ENCODE measurements at regions not wholly inside any gene's neighbourhood (a gene's known extent, or its start where the extent isn't known, plus 50 kb on each side); places are given as distances from the start of the nearest gene placed in this dataset.

DNA sequence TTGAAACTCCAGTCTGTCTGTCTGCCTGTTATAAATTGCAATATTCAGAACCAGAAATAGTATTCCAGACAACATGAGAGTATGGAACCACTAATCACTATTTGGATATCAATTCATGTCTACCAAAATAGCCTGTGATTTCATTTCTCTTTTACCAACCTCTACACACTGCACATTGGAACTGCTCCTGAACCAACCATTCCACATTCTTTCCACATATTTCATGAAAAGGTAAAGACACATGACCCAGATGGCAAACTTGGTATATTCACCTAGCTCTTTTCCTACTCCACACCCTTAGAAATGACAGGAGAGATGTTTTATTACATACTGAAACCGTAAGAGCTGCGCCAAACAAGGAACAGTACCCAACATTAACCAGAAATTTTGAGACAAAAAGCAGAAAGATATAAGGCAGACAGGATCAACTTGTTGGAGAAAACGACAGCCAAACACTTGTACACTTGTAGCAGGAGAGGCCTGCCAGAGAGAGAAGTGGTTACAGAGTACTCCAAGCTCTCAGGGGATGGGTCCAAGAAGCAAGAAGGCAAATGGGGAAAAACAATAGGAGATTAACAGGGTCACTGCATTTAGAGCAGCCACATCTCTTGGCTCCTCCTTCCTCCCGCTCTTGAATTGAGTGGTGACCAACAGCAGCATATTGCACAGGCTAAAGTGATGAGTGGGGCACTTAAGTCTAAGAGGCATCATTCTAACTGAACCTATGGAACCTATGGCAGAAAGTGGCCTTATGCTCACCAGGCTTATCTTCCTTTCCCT lies 148.7 kb downstream of the SETD4 start:
- no peaks in the 10 kb centered on the region for H3K4me1 ChIP-seq (ENCODE audit: control insufficient read depth in 1 of 2, insufficient read depth in 2 of 2, low read length in 2 of 2)
- no peak overlapping the region for H3K4me3 ChIP-seq (ENCODE audit: low read depth in 1 of 2, low read length in 2 of 2)
- H3K9me3 ChIP-seq (ENCODE audit: control insufficient read depth in 1 of 2, low read length in 2 of 2), result no peaks in the 10 kb centered on the region
- H3K27ac ChIP-seq (ENCODE audit: low read length), result no peak overlapping the region
- H3K36me3 ChIP-seq (ENCODE audit: control insufficient read depth in 1 of 2, insufficient read depth in 2 of 2, low read length in 2 of 2), result no peaks in the 10 kb centered on the region
- no peaks in the 10 kb centered on the region for H3K27me3 ChIP-seq (ENCODE audit: low read depth, low read length)

- H3K27me3 ChIP-seq (ENCODE audit: low read depth, low read length), result no peaks in the 10 kb centered on the region
- H3K4me1 ChIP-seq (ENCODE audit: control insufficient read depth in 1 of 2, insufficient read depth in 2 of 2, low read length in 2 of 2), result no peaks in the 10 kb centered on the region
- H3K4me3 ChIP-seq (ENCODE audit: low read depth in 1 of 2, low read length in 2 of 2), result no peak overlapping the region
- H3K36me3 ChIP-seq (ENCODE audit: control insufficient read depth in 1 of 2, insufficient read depth in 2 of 2, low read length in 2 of 2), result no peaks in the 10 kb centered on the region
- no peak overlapping the region for H3K27ac ChIP-seq (ENCODE audit: low read length)
- H3K9me3 ChIP-seq (ENCODE audit: control insufficient read depth in 1 of 2, low read length in 2 of 2), result no peaks in the 10 kb centered on the region
Observed at GRCh38 chr21:35909456-35910223, 150.7 kb downstream of the SETD4 start.

GRCh38 chr21:35908311-35909078 lies 151.8 kb downstream of the SETD4 start:
- H3K27me3 ChIP-seq (ENCODE audit: low read depth, low read length), result no peaks in the 10 kb centered on the region
- H3K36me3 ChIP-seq (ENCODE audit: control insufficient read depth in 1 of 2, insufficient read depth in 2 of 2, low read length in 2 of 2), result no peaks in the 10 kb centered on the region
- no peaks in the 10 kb centered on the region for H3K4me1 ChIP-seq (ENCODE audit: control insufficient read depth in 1 of 2, insufficient read depth in 2 of 2, low read length in 2 of 2)
- no peaks in the 10 kb centered on the region for H3K9me3 ChIP-seq (ENCODE audit: control insufficient read depth in 1 of 2, low read length in 2 of 2)
- no peak overlapping the region for H3K4me3 ChIP-seq (ENCODE audit: low read depth in 1 of 2, low read length in 2 of 2)
- no peak overlapping the region for H3K27ac ChIP-seq (ENCODE audit: low read length)

- Histone ChIP-seq H3K9me3 (ENCODE audit: control insufficient read depth in 1 of 2, low read length in 2 of 2) (no peaks in the 10 kb centered on the region), H3K4me1 (ENCODE audit: control insufficient read depth in 1 of 2, insufficient read depth in 2 of 2, low read length in 2 of 2) (no peaks in the 10 kb centered on the region), H3K27ac (ENCODE audit: low read length) (no peak overlapping the region), H3K4me3 (ENCODE audit: low read depth in 1 of 2, low read length in 2 of 2) (no peak overlapping the region), H3K27me3 (ENCODE audit: low read depth, low read length) (no peaks in the 10 kb centered on the region), H3K36me3 (ENCODE audit: control insufficient read depth in 1 of 2, insufficient read depth in 2 of 2, low read length in 2 of 2) (no peaks in the 10 kb centered on the region)
Observed at GRCh38 chr21:35906586-35906985, 153.7 kb downstream of the SETD4 start.

DNA sequence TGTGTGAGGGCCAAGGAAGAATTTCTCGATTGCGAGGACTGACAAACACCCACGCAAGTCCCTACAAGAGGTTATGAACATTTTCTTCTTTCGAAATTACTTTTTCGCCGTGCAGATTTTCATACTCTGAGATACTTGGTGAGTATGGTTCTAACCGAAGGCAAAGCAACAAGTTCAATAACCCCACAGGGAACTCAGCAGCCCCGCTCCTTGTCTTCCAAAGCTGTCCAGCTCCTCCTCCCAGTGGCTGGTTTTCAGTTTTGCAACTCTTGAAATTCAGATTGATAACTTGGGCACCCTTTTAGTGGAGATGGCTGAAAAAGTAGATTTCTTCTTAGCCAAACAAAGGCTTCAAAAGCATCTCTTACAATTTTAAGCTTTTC lies 154.4 kb downstream of the SETD4 start:
- H3K27ac ChIP-seq (ENCODE audit: low read length), result no peak overlapping the region
- H3K4me3 ChIP-seq (ENCODE audit: low read depth in 1 of 2, low read length in 2 of 2), result no peak overlapping the region
- no peaks in the 10 kb centered on the region for H3K27me3 ChIP-seq (ENCODE audit: low read depth, low read length)
- no peaks in the 10 kb centered on the region for H3K4me1 ChIP-seq (ENCODE audit: control insufficient read depth in 1 of 2, insufficient read depth in 2 of 2, low read length in 2 of 2)
- no peaks in the 10 kb centered on the region for H3K9me3 ChIP-seq (ENCODE audit: control insufficient read depth in 1 of 2, low read length in 2 of 2)
- no peaks in the 10 kb centered on the region for H3K36me3 ChIP-seq (ENCODE audit: control insufficient read depth in 1 of 2, insufficient read depth in 2 of 2, low read length in 2 of 2)

- no peak overlapping the region for H3K27ac ChIP-seq (ENCODE audit: low read length)
- H3K36me3 ChIP-seq (ENCODE audit: control insufficient read depth in 1 of 2, insufficient read depth in 2 of 2, low read length in 2 of 2), result no peaks in the 10 kb centered on the region
- no peak overlapping the region for H3K4me3 ChIP-seq (ENCODE audit: low read depth in 1 of 2, low read length in 2 of 2)
- H3K9me3 ChIP-seq (ENCODE audit: control insufficient read depth in 1 of 2, low read length in 2 of 2), result no peaks in the 10 kb centered on the region
- no peaks in the 10 kb centered on the region for H3K4me1 ChIP-seq (ENCODE audit: control insufficient read depth in 1 of 2, insufficient read depth in 2 of 2, low read length in 2 of 2)
- no peaks in the 10 kb centered on the region for H3K27me3 ChIP-seq (ENCODE audit: low read depth, low read length)
Observed at GRCh38 chr21:35905096-35905962, 155.0 kb downstream of the SETD4 start.

- Histone ChIP-seq H3K4me1 (ENCODE audit: control insufficient read depth in 1 of 2, insufficient read depth in 2 of 2, low read length in 2 of 2) (no peaks in the 10 kb centered on the region), H3K4me3 (ENCODE audit: low read depth in 1 of 2, low read length in 2 of 2) (no peak overlapping the region), H3K27me3 (ENCODE audit: low read depth, low read length) (no peaks in the 10 kb centered on the region), H3K9me3 (ENCODE audit: control insufficient read depth in 1 of 2, low read length in 2 of 2) (no peaks in the 10 kb centered on the region), H3K36me3 (ENCODE audit: control insufficient read depth in 1 of 2, insufficient read depth in 2 of 2, low read length in 2 of 2) (no peaks in the 10 kb centered on the region), H3K27ac (ENCODE audit: low read length) (no peak overlapping the region)
Observed at GRCh38 chr21:35900539-35900938, 159.8 kb downstream of the SETD4 start.

GRCh38 chr21:35896060-35896459 lies 164.3 kb downstream of the SETD4 start:
- H3K4me1 ChIP-seq (ENCODE audit: control insufficient read depth in 1 of 2, insufficient read depth in 2 of 2, low read length in 2 of 2), result no peaks in the 10 kb centered on the region
- H3K36me3 ChIP-seq (ENCODE audit: control insufficient read depth in 1 of 2, insufficient read depth in 2 of 2, low read length in 2 of 2), result no peaks in the 10 kb centered on the region
- H3K27me3 ChIP-seq (ENCODE audit: low read depth, low read length), result no peaks in the 10 kb centered on the region
- H3K27ac ChIP-seq (ENCODE audit: low read length), result no peak overlapping the region
- H3K4me3 ChIP-seq (ENCODE audit: low read depth in 1 of 2, low read length in 2 of 2), result no peak overlapping the region
- no peaks in the 10 kb centered on the region for H3K9me3 ChIP-seq (ENCODE audit: control insufficient read depth in 1 of 2, low read length in 2 of 2)

DNA sequence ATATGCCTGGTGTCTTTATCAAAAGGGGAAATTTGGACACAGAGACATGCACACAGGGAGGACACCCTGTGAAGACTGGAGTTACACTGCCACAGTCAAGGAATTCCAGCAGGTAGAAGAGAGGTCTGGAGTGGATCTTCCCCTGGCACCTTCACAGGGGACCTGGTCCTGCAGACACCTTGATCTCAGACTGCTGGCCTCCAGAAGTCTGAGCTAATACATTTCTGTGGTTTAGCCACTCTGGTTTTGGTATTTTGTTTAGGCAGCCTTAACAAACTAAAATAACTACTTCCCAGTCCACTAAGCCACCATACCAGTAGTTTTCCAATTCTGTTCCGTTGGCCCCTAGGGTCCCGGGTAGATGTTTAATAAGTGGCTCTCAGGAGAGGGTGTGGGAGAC lies 164.7 kb downstream of the SETD4 start:
- no peaks in the 10 kb centered on the region for H3K4me1 ChIP-seq (ENCODE audit: control insufficient read depth in 1 of 2, insufficient read depth in 2 of 2, low read length in 2 of 2)
- H3K4me3 ChIP-seq (ENCODE audit: low read depth in 1 of 2, low read length in 2 of 2), result no peak overlapping the region
- H3K27me3 ChIP-seq (ENCODE audit: low read depth, low read length), result no peaks in the 10 kb centered on the region
- H3K36me3 ChIP-seq (ENCODE audit: control insufficient read depth in 1 of 2, insufficient read depth in 2 of 2, low read length in 2 of 2), result no peaks in the 10 kb centered on the region
- no peak overlapping the region for H3K27ac ChIP-seq (ENCODE audit: low read length)
- no peaks in the 10 kb centered on the region for H3K9me3 ChIP-seq (ENCODE audit: control insufficient read depth in 1 of 2, low read length in 2 of 2)

GRCh38 chr21:35893156-35893555 lies 167.2 kb downstream of the SETD4 start:
- Histone ChIP-seq H3K36me3 (ENCODE audit: control insufficient read depth in 1 of 2, insufficient read depth in 2 of 2, low read length in 2 of 2) (no peaks in the 10 kb centered on the region), H3K4me3 (ENCODE audit: low read depth in 1 of 2, low read length in 2 of 2) (no peak overlapping the region), H3K27me3 (ENCODE audit: low read depth, low read length) (no peaks in the 10 kb centered on the region), H3K27ac (ENCODE audit: low read length) (no peak overlapping the region), H3K9me3 (ENCODE audit: control insufficient read depth in 1 of 2, low read length in 2 of 2) (no peaks in the 10 kb centered on the region), H3K4me1 (ENCODE audit: control insufficient read depth in 1 of 2, insufficient read depth in 2 of 2, low read length in 2 of 2) (no peaks in the 10 kb centered on the region)
